GM19324 (cell line): ENCODE measurements at regions not wholly inside any gene's neighbourhood (a gene's known extent, or its start where the extent isn't known, plus 50 kb on each side); places are given as distances from the start of the nearest gene placed in this dataset.

Source experiments
- ATAC-seq: cut with Tn5 transposase; IDR thresholded peaks from one replicate; pipeline ENCODE4 v1.9.1; 2021; ENCODE audit warnings: mild to moderate bottlenecking, moderate library complexity; ENCODE audit not compliant: unreplicated experiment, low FRiP score

- no peak for ATAC-seq
Observed at GRCh38 chr6:23445157-23445710, 680.8 kb upstream of the NRSN1 start.

GRCh38 chr6:23446469-23446967 lies 679.5 kb upstream of the NRSN1 start:
- no peak for ATAC-seq

GRCh38 chr6:23447731-23448130 lies 678.3 kb upstream of the NRSN1 start:
- ATAC-seq: no peak

- no peak for ATAC-seq
Observed at GRCh38 chr6:23448281-23448680, 677.7 kb upstream of the NRSN1 start.

- no peak for ATAC-seq
Observed at GRCh38 chr6:23454080-23454976, 671.7 kb upstream of the NRSN1 start.

GRCh38 chr6:23455754-23456153 lies 670.3 kb upstream of the NRSN1 start:
- ATAC-seq: no peak

- no peak for ATAC-seq
Observed at GRCh38 chr6:23456396-23456795, 669.6 kb upstream of the NRSN1 start.

GRCh38 chr6:23457321-23457720 lies 668.7 kb upstream of the NRSN1 start:
- no peak for ATAC-seq

GRCh38 chr6:23465912-23466311 lies 660.1 kb upstream of the NRSN1 start:
- no peak for ATAC-seq

- no peak for ATAC-seq
Observed at GRCh38 chr6:23477586-23477985, 648.4 kb upstream of the NRSN1 start.

GRCh38 chr6:23478312-23478711 lies 647.7 kb upstream of the NRSN1 start:
- no peak for ATAC-seq

- ATAC-seq: no peak
Observed at GRCh38 chr6:23483896-23484295, 642.1 kb upstream of the NRSN1 start.

- ATAC-seq: no peak
Observed at GRCh38 chr6:23494367-23494766, 631.6 kb upstream of the NRSN1 start.

GRCh38 chr6:23498013-23498412 lies 628.0 kb upstream of the NRSN1 start:
- no peak for ATAC-seq

- ATAC-seq: no peak
Observed at GRCh38 chr6:23499549-23499948, 626.5 kb upstream of the NRSN1 start.

GRCh38 chr6:23503173-23503572 lies 622.8 kb upstream of the NRSN1 start:
- ATAC-seq: no peak

GRCh38 chr6:23505026-23505425 lies 621.0 kb upstream of the NRSN1 start:
- ATAC-seq: no peak

- ATAC-seq: no peak
Observed at GRCh38 chr6:23510778-23511510, 615.1 kb upstream of the NRSN1 start.

- ATAC-seq: no peak
Observed at GRCh38 chr6:23511817-23512216, 614.2 kb upstream of the NRSN1 start.

- no peak for ATAC-seq
Observed at GRCh38 chr6:23518294-23518693, 607.7 kb upstream of the NRSN1 start.
